Chondrocyte (in vitro differentiated cells): ENCODE measurements at regions not wholly inside any gene's neighbourhood (a gene's known extent, or its start where the extent isn't known, plus 50 kb on each side); places are given as distances from the start of the nearest gene placed in this dataset.

Source experiments
- DNase-seq: peaks from one replicate; pipeline ENCODE4 v3.0.0; 2021; ENCODE audit warnings: mixed read lengths, low spot score
- H3K27ac Mint-ChIP-seq: one replicate; pipeline ENCODE4 v1.8.0; 2021; ENCODE audit warnings: mild to moderate bottlenecking, moderate library complexity, mixed read lengths; ENCODE audit not compliant: unreplicated experiment
- H3K27me3 Mint-ChIP-seq: 2 replicates; pipeline ENCODE4 v1.8.0; 2021; ENCODE audit warnings: low read depth, mixed read lengths
- H3K36me3 Mint-ChIP-seq: 2 replicates; pipeline ENCODE4 v1.8.0; 2021; ENCODE audit warnings: low read depth, mixed read lengths
- H3K4me1 Mint-ChIP-seq: 2 replicates; pipeline ENCODE4 v1.8.0; 2021; ENCODE audit warnings: low read depth, mild to moderate bottlenecking, mixed read lengths
- H3K4me3 Mint-ChIP-seq: one replicate; pipeline ENCODE4 v1.8.0; 2021; ENCODE audit warnings: mild to moderate bottlenecking, moderate library complexity, mixed read lengths; ENCODE audit not compliant: unreplicated experiment
- H3K9me3 Mint-ChIP-seq: 2 replicates; pipeline ENCODE4 v1.8.0; 2021; ENCODE audit warnings: low read depth, mixed read lengths
- CTCF ChIP-seq: fragments of 200-600 bp; sonication (generic); IDR thresholded peaks from 2 replicates; pipeline ENCODE4 v1.5.0; 2021; ENCODE audit warnings: antibody characterized with exemption, mild to moderate bottlenecking, moderate library complexity

GRCh38 chr7:114865564-114865963, 56.3 kb upstream of the MDFIC start:
- DNase-seq, result no peak
- Mint-ChIP-seq H3K4me3 (no peak overlapping the region), H3K27me3 (no peaks in the 10 kb centered on the region), H3K4me1 (peaks cover 8% of the 10 kb centered on the region), H3K27ac (no peak overlapping the region), H3K36me3 (no peaks in the 10 kb centered on the region), H3K9me3 (no peaks in the 10 kb centered on the region)
- TF ChIP-seq CTCF, result peak; percentile 84
